ENCODE measurements at regions not wholly inside any gene's neighbourhood (a gene's known extent, or its start where the extent isn't known, plus 50 kb on each side); places are given as distances from the start of the nearest gene placed in this dataset.

DNA sequence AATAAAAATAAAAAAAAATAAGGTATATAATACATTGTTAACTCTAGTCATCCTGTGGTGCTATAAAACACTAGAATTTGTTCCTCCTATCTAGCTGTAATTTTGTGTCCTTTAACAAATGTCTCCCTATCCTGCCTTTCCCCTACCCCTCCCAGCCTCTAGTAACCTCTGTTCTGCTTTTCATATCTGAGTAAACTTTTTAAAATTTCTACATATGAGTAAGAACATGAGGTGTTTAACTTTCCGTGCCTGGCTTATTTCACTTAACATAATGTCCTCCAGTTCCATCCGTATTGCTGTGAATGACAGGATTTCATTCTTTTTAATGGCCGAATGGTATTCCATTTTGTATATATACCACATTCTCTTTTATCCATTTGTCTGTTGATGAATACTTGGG is 71.3 kb upstream of the GNG2 start:
- DNase-seq (ENCODE audit: low read depth), result no peak
- H3K4me3 ChIP-seq (ENCODE audit: low read depth, low read length), result no peak overlapping the region
- TF ChIP-seq, protein P1, sequence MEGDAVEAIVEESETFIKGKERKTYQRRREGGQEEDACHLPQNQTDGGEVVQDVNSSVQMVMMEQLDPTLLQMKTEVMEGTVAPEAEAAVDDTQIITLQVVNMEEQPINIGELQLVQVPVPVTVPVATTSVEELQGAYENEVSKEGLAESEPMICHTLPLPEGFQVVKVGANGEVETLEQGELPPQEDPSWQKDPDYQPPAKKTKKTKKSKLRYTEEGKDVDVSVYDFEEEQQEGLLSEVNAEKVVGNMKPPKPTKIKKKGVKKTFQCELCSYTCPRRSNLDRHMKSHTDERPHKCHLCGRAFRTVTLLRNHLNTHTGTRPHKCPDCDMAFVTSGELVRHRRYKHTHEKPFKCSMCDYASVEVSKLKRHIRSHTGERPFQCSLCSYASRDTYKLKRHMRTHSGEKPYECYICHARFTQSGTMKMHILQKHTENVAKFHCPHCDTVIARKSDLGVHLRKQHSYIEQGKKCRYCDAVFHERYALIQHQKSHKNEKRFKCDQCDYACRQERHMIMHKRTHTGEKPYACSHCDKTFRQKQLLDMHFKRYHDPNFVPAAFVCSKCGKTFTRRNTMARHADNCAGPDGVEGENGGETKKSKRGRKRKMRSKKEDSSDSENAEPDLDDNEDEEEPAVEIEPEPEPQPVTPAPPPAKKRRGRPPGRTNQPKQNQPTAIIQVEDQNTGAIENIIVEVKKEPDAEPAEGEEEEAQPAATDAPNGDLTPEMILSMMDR (conservative IDR thresholded peaks at IDR 0.05; ENCODE audit: low read depth, low read length), result no peak

DNA sequence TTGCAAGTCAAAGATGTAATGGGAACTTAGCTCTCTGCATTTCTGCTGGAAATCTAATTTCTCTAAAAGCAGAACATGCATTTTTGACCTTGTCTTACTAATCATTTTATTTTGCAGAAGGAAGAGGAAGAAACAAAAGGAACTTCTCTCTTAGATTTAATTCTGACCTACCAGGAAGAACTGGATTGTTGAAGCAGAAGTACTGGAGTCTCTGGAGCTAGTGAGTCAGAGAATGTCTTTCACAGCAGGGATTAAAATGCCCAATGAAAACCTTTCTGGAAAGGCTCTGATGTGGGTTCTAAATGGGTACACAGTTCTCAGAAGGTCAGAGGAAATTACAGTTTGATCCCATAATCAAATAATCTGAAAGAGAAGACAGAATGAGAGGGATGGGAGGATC is 70.8 kb upstream of the GNG2 start:
- DNase-seq (ENCODE audit: low read depth), result peak; percentile 32
- no peak overlapping the region for H3K4me3 ChIP-seq (ENCODE audit: low read depth, low read length)
- TF ChIP-seq, protein P1 (conservative IDR thresholded peaks at IDR 0.05; ENCODE audit: low read depth, low read length), result no peak

DNA sequence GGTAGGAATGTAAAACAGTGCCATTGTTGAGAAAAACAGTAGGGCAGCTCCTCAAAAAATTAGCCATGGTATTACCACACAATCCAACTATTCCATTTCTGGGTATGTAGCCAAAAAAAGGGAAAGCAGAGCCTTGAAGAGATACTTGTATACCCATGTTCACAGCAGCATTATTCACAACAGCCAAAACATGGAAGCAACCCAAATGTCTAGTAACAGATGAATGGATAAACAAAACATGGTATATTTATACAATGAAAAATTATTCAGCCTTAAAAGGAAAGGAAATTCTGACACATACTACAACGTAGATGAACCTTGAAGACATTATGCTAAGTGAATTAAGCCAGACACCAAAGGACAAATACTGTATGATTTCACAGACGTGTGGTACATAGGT is 67.6 kb upstream of the GNG2 start:
- TF ChIP-seq, protein P1 (conservative IDR thresholded peaks at IDR 0.05; ENCODE audit: low read depth, low read length), result no peak
- no peak for DNase-seq (ENCODE audit: low read depth)
- no peak overlapping the region for H3K4me3 ChIP-seq (ENCODE audit: low read depth, low read length)

DNA sequence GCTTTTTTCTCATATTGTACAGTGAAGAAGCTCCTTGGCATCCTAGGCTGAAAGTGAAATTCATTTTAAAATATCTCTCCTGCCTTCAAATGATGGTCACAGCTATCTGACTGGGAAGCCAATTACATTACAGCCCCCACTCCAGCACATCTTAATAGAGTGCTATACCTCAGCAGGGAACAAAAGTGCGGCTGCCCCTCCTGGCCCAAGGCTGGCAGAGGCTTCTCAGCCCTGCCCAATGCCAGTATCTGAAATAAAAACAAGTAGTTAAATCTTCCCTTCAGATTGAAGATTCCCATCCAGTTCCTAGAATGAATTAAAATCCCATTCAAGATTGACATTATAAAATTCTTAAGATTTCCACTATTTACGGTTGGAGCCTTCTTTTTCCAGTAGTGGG is 54.9 kb upstream of the GNG2 start:
- TF ChIP-seq, protein P1 (conservative IDR thresholded peaks at IDR 0.05; ENCODE audit: low read depth, low read length), result no peak
- DNase-seq (ENCODE audit: low read depth), result no peak
- no peak overlapping the region for H3K4me3 ChIP-seq (ENCODE audit: low read depth, low read length)

DNA sequence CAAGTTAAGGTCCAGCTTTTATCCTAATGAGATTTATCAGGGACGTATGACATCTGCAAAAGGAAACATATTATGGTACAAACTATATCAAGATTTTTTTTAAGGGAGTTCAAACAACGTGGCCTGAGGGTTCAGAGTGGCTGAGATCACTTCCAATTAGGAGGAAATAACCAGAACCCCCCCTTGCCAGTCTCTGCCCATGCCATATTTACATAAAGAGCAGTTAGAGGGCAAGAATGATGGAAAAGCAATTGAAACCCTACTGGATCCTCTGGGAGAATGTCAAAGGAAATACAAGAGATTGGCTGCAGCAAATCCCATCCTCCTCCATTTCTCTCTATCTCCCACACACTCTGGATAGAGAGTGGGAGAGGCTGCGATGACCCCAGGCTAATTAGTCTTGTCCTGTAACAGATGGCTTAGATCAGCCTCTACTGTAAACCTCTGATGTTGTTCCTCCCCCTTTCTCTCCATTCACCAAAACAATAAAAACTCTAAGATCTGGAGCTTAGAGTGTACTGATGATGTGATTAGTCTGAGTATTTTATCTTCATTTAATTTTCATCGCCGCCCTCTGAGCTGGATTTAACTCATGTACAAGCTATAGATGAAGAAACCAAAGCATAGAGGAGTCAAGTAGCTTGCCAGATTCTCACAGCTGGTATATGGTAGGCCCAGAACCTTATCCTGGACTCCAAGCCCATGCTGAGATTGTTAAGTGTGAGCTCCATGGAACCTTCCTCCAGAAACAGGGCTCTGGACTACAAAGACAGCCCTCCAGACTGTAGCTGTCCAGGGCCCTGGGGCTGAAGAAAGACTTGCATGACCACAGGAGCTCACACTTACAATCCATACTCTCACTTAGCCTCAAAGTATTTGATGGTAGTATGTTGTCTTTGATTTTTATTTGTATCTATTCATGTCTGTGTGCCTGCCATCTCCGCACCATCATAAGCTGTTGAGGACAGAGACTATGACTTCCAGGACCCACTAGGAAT is 54.1 kb upstream of the GNG2 start:
- TF ChIP-seq, protein P1 (conservative IDR thresholded peaks at IDR 0.05; ENCODE audit: low read depth, low read length), result no peak

DNA sequence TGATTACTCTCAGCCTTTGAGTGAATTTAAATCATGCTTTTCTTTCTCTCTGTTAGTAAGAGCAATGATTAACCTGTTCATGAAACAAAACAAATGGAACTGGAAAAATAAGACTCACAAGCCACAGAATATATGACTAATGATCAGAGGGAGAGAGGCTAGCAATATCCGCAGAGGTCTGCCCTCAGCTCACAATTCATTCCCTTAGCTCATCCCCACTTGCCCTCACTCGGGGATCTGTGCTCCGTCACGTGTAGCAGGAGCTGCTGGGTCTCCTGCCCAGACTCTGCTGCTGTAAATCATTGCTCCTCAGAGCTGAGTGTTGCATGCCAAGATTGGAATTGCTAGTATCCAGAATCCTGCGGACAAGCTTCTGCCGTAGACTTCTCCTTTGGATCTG is 53.1 kb upstream of the GNG2 start:
- TF ChIP-seq, protein P1 (conservative IDR thresholded peaks at IDR 0.05; ENCODE audit: low read depth, low read length), result no peak
- DNase-seq (ENCODE audit: low read depth), result no peak
- no peak overlapping the region for H3K4me3 ChIP-seq (ENCODE audit: low read depth, low read length)

More for the DNA sequence above, 54.1 kb upstream of the GNG2 start:
- no peak overlapping the region for H3K4me3 ChIP-seq (ENCODE audit: low read depth, low read length)
- DNase-seq (ENCODE audit: low read depth), result peak; percentile 29
